ENCODE measurements at regions not wholly inside any gene's neighbourhood (a gene's known extent, or its start where the extent isn't known, plus 50 kb on each side); places are given as distances from the start of the nearest gene placed in this dataset.
"Not testable (repeated sequence)": the region's sequence is repeated elsewhere in the genome, so short reads cannot be mapped to it uniquely, and the experiment has no call there.

GRCh38 chr4:132386130-132386529 lies 763.0 kb upstream of the PCDH10 start:
- no peak for DNase-seq

DNA sequence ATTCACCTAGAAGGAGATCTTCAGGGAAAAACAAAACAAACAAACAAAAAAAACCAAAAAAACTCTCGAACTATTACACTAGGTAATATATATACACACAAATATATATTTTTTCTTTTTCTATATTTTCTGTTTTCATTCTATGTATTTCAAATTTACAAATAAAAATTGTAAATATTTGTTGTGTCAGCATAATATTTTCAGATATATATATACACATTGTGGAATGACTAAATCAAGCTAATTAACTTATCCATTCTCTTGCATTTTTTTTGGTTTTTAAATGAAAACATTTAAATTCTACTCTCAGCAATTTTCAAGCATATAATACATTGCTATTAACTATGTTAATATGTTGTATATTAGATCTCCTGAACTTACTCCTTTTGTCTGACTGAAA lies 762.0 kb upstream of the PCDH10 start:
- no peak for DNase-seq

DNA sequence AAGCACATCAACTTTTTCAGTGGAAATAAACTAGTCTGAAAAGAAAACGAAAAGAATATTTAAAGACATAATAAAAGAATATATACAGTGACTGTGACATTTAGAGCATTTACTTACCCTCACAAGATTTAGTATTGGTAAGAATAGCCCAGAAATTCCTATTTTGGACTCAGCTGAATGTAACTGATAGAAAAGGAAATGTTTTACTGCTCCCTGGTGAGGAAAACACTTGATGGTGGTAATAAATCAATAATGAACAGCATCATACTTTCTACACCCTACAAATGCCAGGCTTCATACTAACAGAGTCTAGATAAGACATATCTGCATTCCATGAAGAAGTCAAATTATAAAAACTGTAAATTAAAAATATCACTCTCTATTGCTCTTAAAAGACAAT lies 753.5 kb upstream of the PCDH10 start:
- no peak for DNase-seq

DNA sequence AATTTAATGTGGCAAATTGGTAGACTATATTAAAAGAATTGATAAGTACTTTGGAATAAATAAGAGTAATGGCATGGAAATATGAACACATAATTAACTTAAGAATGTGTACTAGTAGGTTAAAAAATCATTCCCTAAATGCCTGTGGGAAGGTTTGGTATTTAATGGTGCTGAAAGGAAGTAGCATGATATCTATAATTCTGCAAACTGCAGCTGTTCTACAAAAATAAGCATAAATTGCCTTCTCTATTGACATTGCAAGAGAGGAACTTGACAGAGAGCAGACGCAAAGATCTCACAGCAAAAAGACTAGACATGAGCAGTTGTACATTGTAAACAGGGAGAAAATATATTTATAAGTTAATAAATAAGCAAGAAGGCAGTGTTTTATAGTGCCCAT lies 752.5 kb upstream of the PCDH10 start:
- DNase-seq = no peak

- no peak for DNase-seq
Observed at GRCh38 chr4:132417220-132417619, 731.9 kb upstream of the PCDH10 start.

GRCh38 chr4:132427125-132427524 lies 722.0 kb upstream of the PCDH10 start:
- DNase-seq = no peak

GRCh38 chr4:132437117-132437516 lies 712.0 kb upstream of the PCDH10 start:
- DNase-seq = no peak

GRCh38 chr4:132445386-132445785 lies 703.7 kb upstream of the PCDH10 start:
- DNase-seq = no peak

DNA sequence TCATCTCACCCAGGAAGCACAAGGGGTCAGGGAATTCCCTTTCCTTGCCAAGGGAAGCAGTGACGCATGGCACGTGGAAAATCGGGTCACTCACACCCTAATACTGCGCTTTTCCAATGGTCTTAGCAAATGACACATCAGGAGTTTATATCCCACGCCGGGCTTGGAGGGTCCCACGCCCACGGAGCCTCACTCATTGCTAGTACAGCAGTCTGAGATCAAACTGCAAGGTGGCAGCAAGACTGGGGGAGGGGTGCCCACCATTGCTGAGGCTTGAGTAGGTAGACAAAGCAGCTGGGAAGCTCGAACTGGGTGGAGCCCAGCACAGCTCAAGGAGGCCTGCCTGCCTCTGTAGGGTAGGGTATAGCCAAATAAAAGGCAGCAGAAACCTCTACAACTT lies 691.1 kb upstream of the PCDH10 start:
- DNase-seq = not testable (repeated sequence)

- no peak for DNase-seq
Observed at GRCh38 chr4:132479543-132479942, 669.6 kb upstream of the PCDH10 start.

GRCh38 chr4:132488555-132488954 lies 660.5 kb upstream of the PCDH10 start:
- no peak for DNase-seq

DNA sequence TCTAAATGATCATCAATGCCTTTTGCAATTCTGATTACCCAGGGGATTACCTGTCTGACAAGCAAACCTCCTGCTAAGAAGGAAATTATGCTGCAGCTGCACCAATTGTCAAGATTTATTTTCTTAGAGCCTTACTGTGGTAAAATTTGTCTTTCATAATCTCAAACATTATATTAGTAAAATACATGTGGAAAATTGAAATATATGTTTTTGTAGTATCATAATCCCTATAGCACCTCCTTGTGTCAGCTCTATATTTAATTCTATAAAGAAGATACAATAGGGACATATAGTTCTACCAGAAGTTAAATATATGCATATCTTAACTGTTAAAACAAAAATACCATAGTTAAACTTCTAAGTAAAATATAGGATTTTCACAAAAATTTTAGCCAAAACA lies 655.6 kb upstream of the PCDH10 start:
- DNase-seq = no peak

DNA sequence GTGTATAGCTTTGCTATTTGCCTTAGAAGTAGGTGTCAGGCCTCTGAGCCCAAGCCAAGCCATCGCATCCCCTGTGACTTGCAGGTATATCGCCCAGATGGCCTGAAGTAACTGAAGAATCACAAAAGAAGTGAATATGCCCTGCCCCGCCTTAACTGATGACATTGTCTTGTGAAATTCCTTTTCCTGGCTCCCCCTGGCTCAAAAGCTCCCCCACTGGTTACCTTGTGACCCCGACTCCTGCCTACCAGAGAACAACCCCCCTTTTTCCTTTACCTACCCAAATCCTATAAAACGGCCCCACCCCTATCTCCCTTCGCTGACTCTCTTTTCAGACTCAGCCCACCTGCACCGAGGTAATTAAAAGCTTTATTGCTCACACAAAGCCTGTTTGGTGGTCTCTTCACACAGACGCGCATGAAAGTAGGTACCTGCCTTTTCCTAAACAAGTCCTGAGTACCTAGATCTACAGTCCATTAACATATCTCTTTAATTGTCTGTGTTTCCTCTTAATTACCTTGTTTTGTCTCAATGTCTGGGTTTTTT lies 653.8 kb upstream of the PCDH10 start:
- DNase-seq = not testable (repeated sequence)

DNA sequence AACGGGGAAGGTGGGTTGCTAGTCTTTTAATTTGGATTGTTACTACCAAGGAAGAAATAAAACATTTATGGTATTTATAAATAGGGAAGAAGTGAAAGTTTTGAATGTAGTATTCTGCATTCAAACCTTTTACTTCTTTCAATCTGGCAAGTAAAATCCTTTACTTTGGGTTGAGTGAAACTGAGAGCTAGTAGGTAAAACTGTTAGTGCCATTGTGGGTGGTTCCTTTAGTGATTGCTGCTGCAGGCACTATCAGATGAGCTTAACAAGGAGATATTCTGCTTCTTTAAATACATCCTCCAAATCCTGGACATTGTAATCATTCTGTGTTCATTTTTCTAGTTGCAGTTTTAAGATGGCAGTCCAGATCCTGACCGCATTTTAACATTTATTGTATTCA lies 650.9 kb upstream of the PCDH10 start:
- DNase-seq = no peak

DNA sequence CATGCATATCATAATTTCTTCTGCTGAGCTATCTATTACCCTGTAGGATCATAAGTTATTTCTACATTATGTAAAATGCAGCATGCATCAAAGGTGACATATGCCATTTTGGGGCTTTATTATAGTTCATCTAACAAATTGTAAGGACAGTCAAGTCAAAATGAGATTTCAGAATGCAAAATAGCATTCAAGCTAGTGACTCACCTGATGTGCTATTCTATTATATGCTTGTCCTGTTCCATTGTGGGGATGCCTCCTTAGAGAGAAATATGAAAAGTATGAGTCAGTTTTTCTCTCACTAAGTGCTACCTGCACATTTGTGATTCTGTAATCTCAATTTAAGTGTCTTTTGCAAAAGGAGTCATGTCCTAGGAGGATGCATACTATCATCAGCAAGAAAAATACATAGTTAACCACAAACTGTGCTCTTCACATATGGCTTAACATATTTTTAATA lies 647.0 kb upstream of the PCDH10 start:
- DNase-seq = no peak

DNA sequence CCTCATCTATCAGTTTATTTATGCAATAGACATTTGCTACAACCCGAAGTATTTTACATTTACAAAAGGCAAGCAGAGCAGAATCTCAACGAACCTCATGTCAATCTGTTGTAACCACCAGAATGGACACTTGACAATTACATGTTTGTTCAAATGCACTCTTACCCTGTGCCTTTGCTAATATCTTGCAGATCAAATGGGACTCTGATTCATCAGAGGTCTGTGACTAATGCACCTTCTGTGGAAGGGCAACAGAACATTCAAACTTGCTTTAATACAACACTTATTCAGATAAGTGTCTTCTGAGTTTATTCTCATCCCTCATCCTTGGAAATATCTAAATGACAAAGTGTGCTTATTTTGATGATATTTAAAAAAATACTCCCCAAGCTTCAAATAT lies 644.7 kb upstream of the PCDH10 start:
- no peak for DNase-seq

- no peak for DNase-seq
Observed at GRCh38 chr4:132506568-132506967, 642.5 kb upstream of the PCDH10 start.

GRCh38 chr4:132513491-132513890 lies 635.6 kb upstream of the PCDH10 start:
- DNase-seq = no peak

DNA sequence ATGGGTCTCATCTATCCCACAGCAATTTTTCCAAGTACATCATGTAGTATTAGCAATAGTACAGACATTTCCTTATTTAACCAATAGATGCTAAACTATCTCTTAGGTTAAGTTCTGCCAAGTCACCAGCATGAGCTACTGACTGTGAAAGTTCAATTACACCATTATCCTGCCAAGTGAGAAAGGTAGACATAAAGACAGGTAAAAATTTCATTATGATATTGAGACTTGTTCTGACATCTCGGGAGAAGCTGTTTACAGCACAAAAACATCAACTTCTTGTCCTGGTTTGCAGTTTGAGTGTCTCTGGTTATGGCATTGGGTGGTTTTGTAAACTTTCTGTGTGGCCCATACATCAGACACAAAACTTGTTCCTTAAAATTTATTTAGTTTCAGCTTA lies 622.4 kb upstream of the PCDH10 start:
- DNase-seq = no peak

- no peak for DNase-seq
Observed at GRCh38 chr4:132527817-132528216, 621.3 kb upstream of the PCDH10 start.

- peak; percentile 11 to 63 for DNase-seq
Observed at GRCh38 chr4:132530861-132531260, 618.2 kb upstream of the PCDH10 start.

GRCh38 chr4:132540268-132540667 lies 608.8 kb upstream of the PCDH10 start:
- DNase-seq = no peak

DNA sequence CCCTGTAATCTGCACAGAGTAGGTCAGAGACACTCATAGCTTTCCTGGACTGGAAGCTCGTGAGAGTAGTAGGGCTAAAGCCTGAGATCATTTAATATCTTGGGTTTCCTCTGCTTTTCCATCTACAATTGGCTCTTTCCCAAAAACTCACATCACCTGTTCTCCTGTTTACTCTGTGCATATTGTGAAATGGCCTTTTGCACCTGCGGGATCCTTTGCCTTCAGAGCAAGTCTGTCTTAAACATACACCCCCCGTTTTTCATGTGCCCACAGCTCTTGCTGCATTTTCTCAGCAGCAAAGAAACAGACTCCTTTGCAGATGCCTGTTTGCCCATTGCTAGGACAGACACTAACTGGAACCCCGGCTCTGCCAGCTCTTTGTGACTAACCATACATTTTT lies 608.3 kb upstream of the PCDH10 start:
- no peak for DNase-seq

DNA sequence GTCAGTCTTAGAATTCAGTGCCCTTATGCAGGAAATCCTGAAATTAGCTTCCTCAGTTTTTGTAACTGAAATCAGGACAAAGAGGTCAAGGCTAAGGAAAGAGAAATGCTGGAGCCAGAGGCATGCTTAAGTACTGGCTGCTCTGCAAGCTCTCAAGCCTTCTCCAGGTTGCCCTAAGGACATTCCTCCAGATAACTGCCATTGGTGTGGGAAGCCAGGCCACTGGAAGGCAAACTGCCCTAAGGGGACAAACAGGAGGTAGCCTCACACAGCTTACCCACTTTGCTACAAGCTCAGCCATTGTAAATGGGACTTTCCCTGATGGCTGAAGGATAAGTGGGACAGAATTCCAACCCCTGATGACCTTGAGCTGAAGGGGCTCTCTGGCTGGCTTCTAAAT lies 606.9 kb upstream of the PCDH10 start:
- DNase-seq = no peak

DNA sequence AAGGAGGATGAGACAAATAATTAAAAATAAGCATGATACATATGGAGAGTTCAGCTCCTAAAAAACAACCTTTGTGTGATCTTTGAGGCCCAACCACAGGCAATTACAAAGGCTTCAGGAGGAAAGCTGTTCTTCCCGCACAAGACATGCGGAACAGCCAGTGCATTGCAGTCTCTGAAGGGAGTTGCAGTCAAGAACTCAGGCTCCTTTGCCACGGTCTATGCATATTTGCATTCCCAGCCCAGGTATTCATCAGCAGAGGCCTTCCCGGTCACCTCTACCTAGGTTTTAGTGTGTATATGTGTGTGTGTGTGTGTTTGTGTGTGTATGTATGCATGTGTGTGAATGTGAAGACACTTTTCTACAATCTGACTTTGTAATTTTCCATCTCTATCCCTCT lies 600.6 kb upstream of the PCDH10 start:
- no peak for DNase-seq

GRCh38 chr4:132556316-132556715 lies 592.8 kb upstream of the PCDH10 start:
- no peak for DNase-seq

Data from NCI-H1930 (cell line).